GM13976 (cell line): ENCODE measurements at regions not wholly inside any gene's neighbourhood (a gene's known extent, or its start where the extent isn't known, plus 50 kb on each side); places are given as distances from the start of the nearest gene placed in this dataset.

ENCODE experiments used
- DNase-seq: peaks from one replicate; pipeline ENCODE4 v3.0.0; 2012; ENCODE audit warnings: low spot score
- CTCF ChIP-seq: IDR thresholded peaks from 2 replicates; pipeline ENCODE4 v1.5.1; 2012; ENCODE audit warnings: borderline replicate concordance, mild to moderate bottlenecking; ENCODE audit not compliant: insufficient read depth; ENCODE audit errors: extremely low read depth, missing control alignments, control extremely low read depth
- in situ Hi-C: fragments of 300-500 bp; cut with MboI; formaldehyde crosslinking; loops from one replicate; pipeline ENCODE4 v1.12.0; 2022; ENCODE audit warnings: low sequenced_read_pairs, mixed read lengths, inconsistent platforms; ENCODE audit not compliant: unreplicated experiment

- in situ Hi-C loops = no loop called here
- no peak for DNase-seq
- TF ChIP-seq CTCF = no peak
These were observed 2815.8 kb downstream of the PCDH9 start for GRCh38 chr13:64414381-64414780.

DNA sequence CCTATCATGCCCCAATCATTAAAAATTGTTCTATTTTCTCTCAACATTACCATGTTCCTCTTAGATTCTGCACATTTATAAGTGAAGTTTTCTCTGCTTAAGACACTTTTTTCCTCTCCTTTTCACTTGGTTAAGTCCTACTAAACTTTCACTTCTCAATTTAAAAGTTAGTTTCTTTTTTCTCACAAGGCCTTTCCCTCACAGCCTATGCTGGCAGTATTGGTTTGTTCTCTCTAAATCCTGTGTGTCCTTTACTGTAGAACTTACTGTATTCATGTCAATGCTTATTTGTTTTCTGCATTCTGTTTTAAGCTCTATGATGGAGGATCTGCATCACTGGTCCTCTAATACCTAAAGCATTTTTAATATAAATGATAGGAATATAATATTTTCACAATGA lies 2816.6 kb downstream of the PCDH9 start:
- in situ Hi-C loops = no loop called here
- DNase-seq = no peak
- TF ChIP-seq CTCF = no peak

DNA sequence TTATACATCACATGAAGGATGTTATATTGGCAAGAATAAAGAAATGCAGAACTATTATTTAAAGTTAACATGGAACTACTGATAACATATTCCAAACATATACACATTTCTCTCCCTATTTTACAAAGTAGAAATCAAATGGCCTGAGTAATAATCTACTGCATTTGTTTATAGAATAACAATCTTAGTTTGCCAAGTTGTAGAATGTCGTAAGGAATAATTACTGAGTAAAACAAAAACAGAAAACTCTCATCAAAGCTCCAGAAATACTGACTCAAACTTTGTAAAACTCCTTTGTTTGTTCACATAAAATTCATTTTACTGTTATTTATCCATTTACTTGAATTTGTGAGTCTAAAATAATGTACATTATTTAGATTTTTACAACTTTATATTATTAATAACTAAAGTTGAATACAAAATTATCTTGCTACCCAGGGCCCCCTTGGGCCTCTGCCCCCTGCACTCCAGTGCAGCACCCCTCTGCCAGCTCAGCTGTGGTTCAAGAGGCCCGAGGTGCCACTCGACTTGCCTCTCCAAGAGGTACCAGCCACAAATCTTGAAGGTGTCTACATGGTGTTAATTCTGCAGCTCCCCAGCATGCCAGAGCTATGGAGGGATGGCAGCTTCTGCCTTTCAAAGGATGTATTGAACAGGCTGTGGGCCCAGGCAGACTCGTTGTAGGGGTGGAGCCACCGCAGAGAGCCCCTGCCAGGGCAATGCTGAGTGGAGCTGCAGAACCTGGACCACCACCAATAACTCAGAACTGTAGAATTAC lies 2819.7 kb downstream of the PCDH9 start:
- in situ Hi-C loops = no loop called here
- no peak for TF ChIP-seq CTCF
- DNase-seq = no peak

DNA sequence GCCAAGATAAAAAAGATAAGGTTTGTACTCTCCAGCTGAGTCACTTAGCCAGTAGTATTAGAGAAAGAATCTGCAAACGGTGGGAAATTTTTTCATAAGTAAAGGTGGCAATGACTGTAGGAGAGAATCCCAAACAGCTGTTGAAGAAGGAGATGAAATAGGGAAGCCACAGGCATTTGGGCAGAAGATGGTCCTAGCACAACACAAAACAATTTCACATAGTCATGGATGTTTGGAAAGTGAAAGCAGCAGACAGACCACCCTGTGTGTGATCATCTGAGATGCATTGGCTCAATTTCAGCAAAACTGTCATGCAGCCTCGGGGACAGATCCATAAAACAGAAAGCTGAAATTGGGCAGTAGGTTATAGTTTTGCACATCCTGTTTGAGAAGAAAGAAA lies 2832.4 kb downstream of the PCDH9 start:
- DNase-seq = no peak
- in situ Hi-C loops = no loop called here
- TF ChIP-seq CTCF = no peak

DNA sequence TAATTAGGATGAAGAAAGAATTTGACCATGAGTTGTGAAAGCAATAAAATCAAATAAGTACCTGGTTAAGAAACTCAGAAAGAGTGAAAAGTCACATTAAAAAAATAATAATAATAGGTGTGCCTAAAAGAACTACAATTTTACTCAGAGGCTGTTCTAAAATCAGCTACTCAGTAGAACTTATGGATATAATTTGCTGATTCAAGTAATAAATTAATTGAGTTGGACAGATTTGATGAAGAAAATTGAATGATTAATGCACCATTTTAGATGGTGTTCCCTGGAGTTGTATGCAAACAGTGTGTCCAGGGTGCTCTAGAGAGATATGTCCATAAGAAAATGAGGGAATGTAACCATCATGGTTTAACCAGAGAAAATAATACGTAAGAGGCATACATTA lies 2852.5 kb downstream of the PCDH9 start:
- in situ Hi-C loops = no loop called here

DNA sequence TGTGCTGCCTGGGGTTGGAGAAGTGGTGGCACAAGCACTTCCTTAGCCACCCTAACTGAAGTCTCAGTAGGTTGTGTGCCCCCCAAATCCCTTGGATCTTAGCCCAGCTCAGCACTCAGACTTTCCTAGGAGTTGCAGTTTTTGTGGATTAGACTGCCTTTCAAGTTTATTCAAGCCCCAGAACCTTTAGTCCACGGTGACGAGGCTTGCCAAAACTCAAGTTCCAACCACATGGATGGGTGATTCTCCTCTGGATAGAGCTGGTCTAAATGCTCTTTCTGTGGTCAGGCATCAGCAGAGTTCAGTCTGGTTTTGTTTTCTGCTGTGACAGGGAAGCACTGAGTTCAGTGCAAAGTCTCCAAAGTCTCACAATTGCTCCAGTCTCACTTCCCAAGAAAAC lies 2858.7 kb downstream of the PCDH9 start:
- no peak for TF ChIP-seq CTCF
- no peak for DNase-seq
- in situ Hi-C loops = no loop called here

More for the DNA sequence above, 2852.5 kb downstream of the PCDH9 start:
- no peak for DNase-seq
- no peak for TF ChIP-seq CTCF
